Loucy (cell line): ENCODE measurements at regions not wholly inside any gene's neighbourhood (a gene's known extent, or its start where the extent isn't known, plus 50 kb on each side); places are given as distances from the start of the nearest gene placed in this dataset.

Source experiments
- H2AFZ ChIP-seq: fragments of 200-600 bp; sonication (generic); 2 replicates; pipeline ENCODE4 v1.6.0; 2016; ENCODE audit warnings: antibody characterized with exemption, mild to moderate bottlenecking, low read length, moderate library complexity
- H3F3A ChIP-seq: fragments of 200-600 bp; 2 replicates; pipeline ENCODE4 v1.6.0; 2016; ENCODE audit warnings: antibody characterized with exemption, low read depth, mild to moderate bottlenecking
- H3K27me3 ChIP-seq: fragments of 200-600 bp; sonication (generic); 2 replicates; pipeline ENCODE4 v1.6.1; 2014; ENCODE audit warnings: low read length, mild to moderate bottlenecking; ENCODE audit not compliant: insufficient read depth, poor library complexity, severe bottlenecking
- H3K36me3 ChIP-seq: fragments of 200-600 bp; sonication (generic); 2 replicates; pipeline ENCODE4 v1.6.1; 2016; ENCODE audit warnings: low read length; ENCODE audit not compliant: insufficient read depth
- H3K4me1 ChIP-seq: fragments of 200-600 bp; sonication (generic); 2 replicates; pipeline ENCODE4 v1.5.1; 2014; ENCODE audit warnings: low read length, mild to moderate bottlenecking; ENCODE audit not compliant: insufficient read depth, poor library complexity, severe bottlenecking
- H3K4me2 ChIP-seq: fragments of 200-600 bp; sonication (generic); 2 replicates; pipeline ENCODE4 v1.6.0; 2014; ENCODE audit warnings: antibody characterized with exemption, low read length, low read depth, mild to moderate bottlenecking; ENCODE audit not compliant: poor library complexity, severe bottlenecking
- H3K4me3 ChIP-seq: fragments of 200-600 bp; sonication (generic); 2 replicates; pipeline ENCODE4 v1.5.1; 2014; ENCODE audit warnings: low read length, mild to moderate bottlenecking, mixed read lengths; ENCODE audit not compliant: poor library complexity, severe bottlenecking
- H3K79me2 ChIP-seq: fragments of 200-600 bp; sonication (generic); 2 replicates; pipeline ENCODE4 v1.6.1; 2014; ENCODE audit warnings: low read length; ENCODE audit not compliant: insufficient read depth
- H3K9ac ChIP-seq: fragments of 200-600 bp; sonication (generic); 2 replicates; pipeline ENCODE4 v1.6.0; 2014; ENCODE audit warnings: mild to moderate bottlenecking, low read depth, low read length, moderate library complexity; ENCODE audit not compliant: poor library complexity, severe bottlenecking
- H3K9me2 ChIP-seq: fragments of 200-600 bp; sonication (generic); replicated peaks from 2 replicates; pipeline ENCODE4 v1.6.1; 2016; ENCODE audit warnings: low read depth, low read length, mixed read lengths
- H3K9me3 ChIP-seq: fragments of 200-600 bp; sonication (generic); 2 replicates; pipeline ENCODE4 v1.6.1; 2014; ENCODE audit warnings: mild to moderate bottlenecking, antibody characterized with exemption, low read length, low read depth; ENCODE audit not compliant: insufficient read depth
- H4K20me1 ChIP-seq: fragments of 200-600 bp; sonication (generic); 2 replicates; pipeline ENCODE4 v1.6.0; 2014; ENCODE audit warnings: antibody characterized with exemption, low read length, mild to moderate bottlenecking; ENCODE audit not compliant: insufficient read depth, poor library complexity, severe bottlenecking
- CTCF ChIP-seq: fragments of 200-600 bp; sonication (generic); conservative IDR thresholded peaks from 2 replicates; pipeline ENCODE4 v1.5.1; 2014; ENCODE audit warnings: mild to moderate bottlenecking, antibody characterized with exemption, low read length
- EZH2phosphoT487 ChIP-seq: fragments of 200-600 bp; IDR thresholded peaks from 2 replicates; pipeline ENCODE4 v1.6.1; 2018; ENCODE audit warnings: antibody characterized with exemption, mild to moderate bottlenecking, moderate library complexity, borderline replicate concordance

GRCh38 chr5:98349990-98350365, 423.5 kb upstream of the RGMB start:
- no peaks in the 10 kb centered on the region for H3K9me2 ChIP-seq
- H3K4me1 ChIP-seq, result no peaks in the 10 kb centered on the region
- no peak overlapping the region for H3K4me3 ChIP-seq
- H3K79me2 ChIP-seq, result no peaks in the 10 kb centered on the region
- H3K36me3 ChIP-seq, result no peaks in the 10 kb centered on the region
- no peak overlapping the region for H2AFZ ChIP-seq
- no peaks in the 10 kb centered on the region for H3K9me3 ChIP-seq
- H4K20me1 ChIP-seq, result no peaks in the 10 kb centered on the region
- H3K9ac ChIP-seq, result no peak overlapping the region
- no peak overlapping the region for H3K4me2 ChIP-seq
- no peak for TF ChIP-seq EZH2phosphoT487
- TF ChIP-seq CTCF, result no peak
- no peaks in the 10 kb centered on the region for H3K27me3 ChIP-seq
- no peaks in the 10 kb centered on the region for H3F3A ChIP-seq

- H3K9ac ChIP-seq, result no peak overlapping the region
- no peaks in the 10 kb centered on the region for H3K79me2 ChIP-seq
- no peaks in the 10 kb centered on the region for H3K36me3 ChIP-seq
- no peak overlapping the region for H3K4me3 ChIP-seq
- TF ChIP-seq EZH2phosphoT487, result no peak
- TF ChIP-seq CTCF, result no peak
- no peaks in the 10 kb centered on the region for H3K9me3 ChIP-seq
- no peaks in the 10 kb centered on the region for H4K20me1 ChIP-seq
- H3K9me2 ChIP-seq, result no peaks in the 10 kb centered on the region
- H3F3A ChIP-seq, result no peaks in the 10 kb centered on the region
- no peaks in the 10 kb centered on the region for H3K27me3 ChIP-seq
- no peak overlapping the region for H2AFZ ChIP-seq
- H3K4me2 ChIP-seq, result no peak overlapping the region
- no peaks in the 10 kb centered on the region for H3K4me1 ChIP-seq
Measured at GRCh38 chr5:98354922-98355321, 418.5 kb upstream of the RGMB start.

GRCh38 chr5:98360548-98360947, 412.9 kb upstream of the RGMB start:
- H3K9ac ChIP-seq, result no peak overlapping the region
- no peak overlapping the region for H2AFZ ChIP-seq
- no peaks in the 10 kb centered on the region for H3K27me3 ChIP-seq
- no peak overlapping the region for H3K4me2 ChIP-seq
- H3K4me1 ChIP-seq, result no peaks in the 10 kb centered on the region
- no peaks in the 10 kb centered on the region for H3K36me3 ChIP-seq
- no peaks in the 10 kb centered on the region for H3K79me2 ChIP-seq
- H4K20me1 ChIP-seq, result no peaks in the 10 kb centered on the region
- no peak overlapping the region for H3K4me3 ChIP-seq
- no peaks in the 10 kb centered on the region for H3F3A ChIP-seq
- no peaks in the 10 kb centered on the region for H3K9me3 ChIP-seq
- TF ChIP-seq CTCF (no peak), EZH2phosphoT487 (no peak)
- H3K9me2 ChIP-seq, result no peaks in the 10 kb centered on the region
